ENCODE measurements at regions not wholly inside any gene's neighbourhood (a gene's known extent, or its start where the extent isn't known, plus 50 kb on each side); places are given as distances from the start of the nearest gene placed in this dataset.

GRCh38 chr15:97057503-97057902, 727.0 kb downstream of the NR2F2 start:
- no peak overlapping the region for H3K27ac ChIP-seq (ENCODE audit: insufficient read depth, low read length)
- ChIA-PET POLR2A (ENCODE audit: unreplicated experiment) (no interaction called here), CTCF (no interaction called here)
- H3K4me2 ChIP-seq (ENCODE audit: low read depth, low read length) = no peak overlapping the region
- H2AK9ac ChIP-seq (replicated peaks; ENCODE audit: low read depth, low read length, poor library complexity) = no peak overlapping the region
- intact Hi-C loops (cut with micrococcal nuclease) (no loop called here), in situ Hi-C loops (cut with MboI; ENCODE audit: low sequenced_read_pairs) (no loop called here), dilution Hi-C loops (cut with HindIII; ENCODE audit: low sequenced_read_pairs, unreplicated experiment) (no loop called here)
- H3K4me1 ChIP-seq (ENCODE audit: control insufficient read depth, insufficient read depth, low read length) = no peaks in the 10 kb centered on the region
- H2BK20ac ChIP-seq (ENCODE audit: low read depth, low read length) = no peak overlapping the region
- H3K9me1 ChIP-seq (ENCODE audit: insufficient read depth, low read length) = no peaks in the 10 kb centered on the region
- no peak overlapping the region for H3K23ac ChIP-seq (ENCODE audit: low read depth, low read length)
- no peak overlapping the region for H3K18ac ChIP-seq (ENCODE audit: low read depth, low read length)
- H3K79me1 ChIP-seq (ENCODE audit: low read depth in 1 of 2, low read length in 2 of 2) = no peaks in the 10 kb centered on the region
- H3K36me3 ChIP-seq (ENCODE audit: control insufficient read depth, insufficient read depth, low read length) = no peaks in the 10 kb centered on the region
- no TSS peak for BruUV-seq (replicated peaks)
- H3K14ac ChIP-seq (replicated peaks; ENCODE audit: low read depth, low read length) = no peak overlapping the region
- WGBS, 2 experiments (ENCODE audit: extremely low coverage in 2 of 2, insufficient read length in 1 of 2) = no CpG with 5 or more reads among the region's 6 CpGs
- no peak overlapping the region for H2BK120ac ChIP-seq (ENCODE audit: low read depth, low read length)
- no peak for ATAC-seq (ENCODE audit: low read depth)
- no peak overlapping the region for H3K4ac ChIP-seq (ENCODE audit: low read depth, low read length)
- H4K20me1 ChIP-seq (ENCODE audit: insufficient read depth, low read length) = no peaks in the 10 kb centered on the region
- H3K9ac ChIP-seq (ENCODE audit: low read depth, low read length) = no peak overlapping the region
- no peak overlapping the region for H2AFZ ChIP-seq (replicated peaks; ENCODE audit: low read length, poor library complexity)
- H3K9me3 ChIP-seq (ENCODE audit: control insufficient read depth, insufficient read depth, low read length) = peaks cover 7% of the 10 kb centered on the region
- no peak overlapping the region for H2AK5ac ChIP-seq (ENCODE audit: low read depth, low read length)
- H3K4me3 ChIP-seq (ENCODE audit: insufficient read depth, low read depth, low read length) = no peak overlapping the region
- TF ChIP-seq FOS (IDR thresholded peaks at IDR 0.05; ENCODE audit: low read depth, low read length) (no peak), CTCF (conservative IDR thresholded peaks at IDR 0.05; ENCODE audit: low read depth, low read length) (no peak), NFE2L2 (IDR thresholded peaks at IDR 0.05; ENCODE audit: low read depth, low read length) (no peak), CEBPB (IDR thresholded peaks at IDR 0.05; ENCODE audit: low read depth, low read length) (no peak), RCOR1 (IDR thresholded peaks at IDR 0.05; ENCODE audit: insufficient replicate concordance, low read length) (no peak), RFX5 (IDR thresholded peaks at IDR 0.05; ENCODE audit: low read depth, low read length) (no peak), BHLHE40 (IDR thresholded peaks at IDR 0.05; ENCODE audit: low read depth, low read length) (no peak), RAD21 (IDR thresholded peaks at IDR 0.05; ENCODE audit: low read length) (no peak), MAZ (IDR thresholded peaks at IDR 0.05; ENCODE audit: borderline replicate concordance, low read depth, low read length) (no peak), POLR2A (IDR thresholded peaks at IDR 0.05; ENCODE audit: low read depth, low read length) (no peak), MXI1 (IDR thresholded peaks at IDR 0.05; ENCODE audit: borderline replicate concordance, low read depth, low read length) (no peak), CHD1 (IDR thresholded peaks at IDR 0.05; ENCODE audit: low read depth, low read length) (no peak), SMC3 (IDR thresholded peaks at IDR 0.05; ENCODE audit: low read depth, low read length) (no peak), MAFK (IDR thresholded peaks at IDR 0.05; ENCODE audit: low read depth, low read length) (no peak)
- TF ChIP-seq, protein P1, sequence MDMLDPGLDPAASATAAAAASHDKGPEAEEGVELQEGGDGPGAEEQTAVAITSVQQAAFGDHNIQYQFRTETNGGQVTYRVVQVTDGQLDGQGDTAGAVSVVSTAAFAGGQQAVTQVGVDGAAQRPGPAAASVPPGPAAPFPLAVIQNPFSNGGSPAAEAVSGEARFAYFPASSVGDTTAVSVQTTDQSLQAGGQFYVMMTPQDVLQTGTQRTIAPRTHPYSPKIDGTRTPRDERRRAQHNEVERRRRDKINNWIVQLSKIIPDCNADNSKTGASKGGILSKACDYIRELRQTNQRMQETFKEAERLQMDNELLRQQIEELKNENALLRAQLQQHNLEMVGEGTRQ (IDR thresholded peaks at IDR 0.05; ENCODE audit: low read depth, low read length) = no peak
- TF ChIP-seq, protein P2, sequence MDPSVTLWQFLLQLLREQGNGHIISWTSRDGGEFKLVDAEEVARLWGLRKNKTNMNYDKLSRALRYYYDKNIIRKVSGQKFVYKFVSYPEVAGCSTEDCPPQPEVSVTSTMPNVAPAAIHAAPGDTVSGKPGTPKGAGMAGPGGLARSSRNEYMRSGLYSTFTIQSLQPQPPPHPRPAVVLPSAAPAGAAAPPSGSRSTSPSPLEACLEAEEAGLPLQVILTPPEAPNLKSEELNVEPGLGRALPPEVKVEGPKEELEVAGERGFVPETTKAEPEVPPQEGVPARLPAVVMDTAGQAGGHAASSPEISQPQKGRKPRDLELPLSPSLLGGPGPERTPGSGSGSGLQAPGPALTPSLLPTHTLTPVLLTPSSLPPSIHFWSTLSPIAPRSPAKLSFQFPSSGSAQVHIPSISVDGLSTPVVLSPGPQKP (IDR thresholded peaks at IDR 0.05; ENCODE audit: borderline replicate concordance, low read depth, low read length) = no peak
- H3K56ac ChIP-seq (ENCODE audit: extremely low read depth, insufficient read depth, low read length) = no peak overlapping the region
- no peak overlapping the region for H4K5ac ChIP-seq (ENCODE audit: low read depth, low read length)
- H2BK5ac ChIP-seq (ENCODE audit: low read depth, low read length, poor library complexity, severe bottlenecking) = no peak overlapping the region
- H4K91ac ChIP-seq (ENCODE audit: insufficient read depth, low read depth, low read length) = no peak overlapping the region
- H3K27me3 ChIP-seq (ENCODE audit: control insufficient read depth, insufficient read depth, low read length) = no peaks in the 10 kb centered on the region
- no peak for DNase-seq
- no peak overlapping the region for H4K8ac ChIP-seq (ENCODE audit: low read depth in 2 of 2, low read length in 2 of 2)
- no peak overlapping the region for H2BK15ac ChIP-seq (ENCODE audit: low read depth, low read length)

Data from IMR-90 (cell line).